Heart right ventricle (tissue), 16 donors: ENCODE measurements at regions not wholly inside any gene's neighbourhood (a gene's known extent, or its start where the extent isn't known, plus 50 kb on each side); places are given as distances from the start of the nearest gene placed in this dataset.
A peak's percentile ranks its signal among the peaks of the same experiment; 100 is the strongest.

Experiments used
- ATAC-seq, 8 donors: fragments of 200-7000 bp; cut with Tn5 transposase; one replicate each; pipeline ENCODE4 v1.9.1; 2020; ENCODE audit warnings: mild to moderate bottlenecking in 8 of 8, moderate library complexity in 8 of 8, moderate number of reproducible peaks in 1 of 8
- DNase-seq, 2 donors: peaks; one replicate each; pipeline ENCODE4 v3.0.0-alpha.2; 2020
- H3K27ac ChIP-seq, 10 donors: fragments of 200-600 bp; sonication (generic) in 2 of 10; one replicate each; pipeline versions ENCODE4 v1.5.0 to v1.8.0; 2020 to 2022; ENCODE audit warnings: mild to moderate bottlenecking in 3 of 10
- H3K27me3 ChIP-seq, 7 donors: fragments of 200-600 bp; one replicate each; pipeline ENCODE4 v1.8.0; 2021 to 2022; ENCODE audit warnings: mild to moderate bottlenecking in 2 of 7
- H3K36me3 ChIP-seq, 9 donors: fragments of 200-600 bp; sonication (generic) in 1 of 9; one replicate each; pipeline versions ENCODE4 v1.5.0 to v1.8.0; 2020 to 2022; ENCODE audit warnings: mild to moderate bottlenecking in 2 of 9
- H3K4me1 ChIP-seq, 9 donors: fragments of 200-600 bp; sonication (generic) in 1 of 9; one replicate each; pipeline versions ENCODE4 v1.5.0 to v1.8.0; 2020 to 2022; ENCODE audit warnings: mild to moderate bottlenecking in 4 of 9
- H3K4me3 ChIP-seq, 10 donors: fragments of 200-600 bp; sonication (generic) in 2 of 10; one replicate each; pipeline versions ENCODE4 v1.5.0 to v1.8.0; 2020 to 2022; ENCODE audit warnings: mild to moderate bottlenecking in 7 of 10, moderate library complexity in 2 of 10
- H3K9me3 ChIP-seq, 11 donors: fragments of 200-600 bp in 10 of 11; sonication (generic) in 2 of 11; one replicate each; pipeline versions ENCODE4 v1.5.0 to v1.8.0; 2013 to 2022; ENCODE audit warnings: mild to moderate bottlenecking in 2 of 11, control low read depth in 1 of 11, moderate library complexity in 1 of 11
- CTCF ChIP-seq, 9 donors: fragments of 200-600 bp; sonication (generic) in 2 of 9; IDR thresholded peaks; one replicate each; pipeline versions ENCODE4 v1.5.0 to v1.8.0; 2021 to 2022; ENCODE audit warnings: antibody characterized with exemption in 9 of 9, mild to moderate bottlenecking in 5 of 9, moderate library complexity in 1 of 9
- WGBS, 2 donors: extraction: QIAGEN DNeasy Blood & Tissue Kit; methylation state at CpG; one replicate each; pipeline ENCODE4 v1.1.7; 2013; ENCODE audit warnings: inconsistent platforms in 1 of 2; 5-methylcytosine and 5-hydroxymethylcytosine counted together
- intact Hi-C, 10 donors: fragments of 100-400 bp; cut with DNase I; formaldehyde crosslinking; loops; one replicate each; pipeline versions ENCODE4 v1.11.1 to v1.14.2; 2022
- donor health status: Arrhythmogenic right ventricular cardiomyopathy.
- donor health status: ischemic (EF 13 %, LVEDD 7.1; RV severe dilation, severe dysfunction).
- donor health status: healthy with polysubstance abuse.
- donor health status: DM: no; HTN: yes; CAD: no.
- donor health status: DM: no; HTN: no; CAD: no.
- donor health status: ischemic (EF 25% LVEDD 6.9; RV normal size, moderate dysfunction).
- donor health status: ischemic (EF 25% LVEDD 5.7; RV mildly dilated, moderate dysfunction).
- donor health status: healthy.
- donor health status: DM: yes; HTN: yes; CAD: no.
- donor health status: Ischemic cardiomyopathy.
- donor health status: ischemic (EF 35%, LVEDD 5.7; RV mildly dilated, moderate dysfunction).
- donor health status: nonischemic (EF 11% LVEDD 7.7; RV severe dilation, severe dysfunction).
- donor health status: DM: yes; HTN: yes; CAD: no.
- donor health status: PGD.
- donor health status: ischemic (EF 29% LVEDD 5.4; RV normal size, mild dysfunction).
- donor health status: nonischemic (EF 23%, LVEDD 6.1; RV moderate dilation, normal function).

DNA sequence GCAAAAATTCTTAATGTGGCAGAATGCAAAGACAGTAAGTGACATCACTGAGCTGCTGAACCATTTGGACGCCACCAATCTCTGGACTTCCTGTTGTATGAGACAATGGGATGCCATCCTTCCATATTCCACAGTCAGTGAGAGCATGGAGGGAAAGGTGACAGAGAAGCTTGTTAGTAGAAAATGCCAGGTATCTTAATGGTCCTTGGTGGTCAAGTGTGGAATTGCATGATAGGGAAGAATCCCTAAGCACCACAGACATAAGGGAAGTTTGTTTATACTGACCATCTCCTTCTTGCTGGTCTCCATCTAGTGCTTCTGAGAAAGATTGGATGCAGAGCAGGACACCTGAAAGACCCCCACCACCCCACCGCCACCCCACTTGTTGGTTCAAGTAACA is 1410.0 kb upstream of the TMEM132C start:
- ATAC-seq: no peak
- intact Hi-C loops: no loop called here
- Histone ChIP-seq H3K36me3 (no peaks in the 10 kb centered on the region), H3K9me3 (no peaks in the 10 kb centered on the region), H3K4me3 (no peak overlapping the region), H3K4me1 (no peaks in the 10 kb centered on the region), H3K27ac (no peak overlapping the region), H3K27me3 (no peaks in the 10 kb centered on the region)
- WGBS, 2 donors: 81 to 89% methylated on average over 2 of the region's 2 CpGs
- no peak for DNase-seq
- TF ChIP-seq CTCF (IDR thresholded peaks at IDR 0.05): peak in 1 of 9 donors; percentile 12

- no peak overlapping the region for H3K4me3 ChIP-seq
- WGBS, 2 donors: 68 to 69% methylated on average over 3 of the region's 3 CpGs
- H3K4me1 ChIP-seq: no peaks in the 10 kb centered on the region
- H3K36me3 ChIP-seq: no peaks in the 10 kb centered on the region
- intact Hi-C loops: no loop called here
- H3K9me3 ChIP-seq: no peaks in the 10 kb centered on the region
- H3K27ac ChIP-seq: no peak overlapping the region
- H3K27me3 ChIP-seq: no peaks in the 10 kb centered on the region
- no peak for DNase-seq
- no peak for ATAC-seq
- no peak for TF ChIP-seq CTCF (IDR thresholded peaks at IDR 0.05)
Measured at GRCh38 chr12:126858560-126858959, 1408.4 kb upstream of the TMEM132C start.

DNA sequence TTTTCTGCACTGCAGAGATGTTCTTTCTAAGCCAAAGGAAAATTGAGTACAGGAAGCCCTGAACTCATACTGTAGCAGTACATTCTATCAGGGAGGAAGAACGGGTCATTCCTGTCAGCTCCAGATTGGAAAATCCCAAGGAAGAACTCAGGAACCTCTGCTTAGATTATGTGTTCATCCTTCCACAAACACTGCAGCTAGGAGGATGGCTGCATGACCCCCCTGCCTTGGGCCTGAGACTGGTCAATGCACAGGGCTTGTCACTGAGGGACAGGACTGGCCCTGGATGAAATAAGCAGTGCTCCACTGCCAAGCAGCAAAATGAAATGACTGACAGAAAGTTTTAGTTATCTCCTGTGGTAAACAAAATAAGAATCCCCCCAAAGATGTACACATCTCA is 1406.8 kb upstream of the TMEM132C start:
- Histone ChIP-seq H3K36me3 (no peaks in the 10 kb centered on the region), H3K4me1 (no peaks in the 10 kb centered on the region), H3K9me3 (no peaks in the 10 kb centered on the region), H3K27ac (no peak overlapping the region), H3K27me3 (no peaks in the 10 kb centered on the region), H3K4me3 (no peak overlapping the region)
- ATAC-seq: no peak
- intact Hi-C loops: no loop called here
- 41 to 68% methylated on average over 1 of the region's 1 CpG for WGBS, 2 donors
- DNase-seq: no peak
- TF ChIP-seq CTCF (IDR thresholded peaks at IDR 0.05): no peak

DNA sequence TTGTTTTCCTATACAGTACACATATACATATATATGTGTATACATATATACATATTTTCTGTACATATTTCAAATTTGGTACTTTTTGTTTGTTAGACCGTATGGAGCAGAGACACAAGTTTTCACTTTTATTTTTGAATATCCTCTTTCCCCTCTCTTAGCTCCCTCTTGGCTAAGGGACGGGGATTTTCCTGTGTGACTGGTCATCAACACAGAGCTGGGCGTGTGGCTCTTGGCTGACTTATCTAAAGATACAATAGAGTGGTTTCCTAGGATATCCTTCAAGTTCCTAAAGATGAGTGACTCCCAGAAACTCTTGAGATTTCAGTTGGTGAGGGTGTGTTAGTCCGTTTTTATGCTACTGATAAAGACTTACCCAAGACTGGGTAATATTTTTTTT is 1404.5 kb upstream of the TMEM132C start:
- 47 to 53% methylated on average over 4 of the region's 4 CpGs for WGBS, 2 donors
- Histone ChIP-seq H3K4me3 (no peak overlapping the region), H3K36me3 (no peaks in the 10 kb centered on the region), H3K27me3 (peaks cover 0 to 2% (median 0%) of the 10 kb centered on the region in 7 donors), H3K4me1 (no peaks in the 10 kb centered on the region), H3K9me3 (no peaks in the 10 kb centered on the region), H3K27ac (no peak overlapping the region)
- TF ChIP-seq CTCF (IDR thresholded peaks at IDR 0.05): no peak
- intact Hi-C loops: no loop called here
- ATAC-seq: peak in 1 of 8 donors; percentile 52
- no peak for DNase-seq
